DMS53 treated with DMSO at 0.1 percent for 48 hours (cell line): ENCODE measurements at regions not wholly inside any gene's neighbourhood (a gene's known extent, or its start where the extent isn't known, plus 50 kb on each side); places are given as distances from the start of the nearest gene placed in this dataset.

ENCODE experiments used
- DNase-seq: peaks from one replicate; lab custom pipeline; 2025; ENCODE audit not compliant: unreplicated experiment; lab: John Stamatoyannopoulos, UW

DNA sequence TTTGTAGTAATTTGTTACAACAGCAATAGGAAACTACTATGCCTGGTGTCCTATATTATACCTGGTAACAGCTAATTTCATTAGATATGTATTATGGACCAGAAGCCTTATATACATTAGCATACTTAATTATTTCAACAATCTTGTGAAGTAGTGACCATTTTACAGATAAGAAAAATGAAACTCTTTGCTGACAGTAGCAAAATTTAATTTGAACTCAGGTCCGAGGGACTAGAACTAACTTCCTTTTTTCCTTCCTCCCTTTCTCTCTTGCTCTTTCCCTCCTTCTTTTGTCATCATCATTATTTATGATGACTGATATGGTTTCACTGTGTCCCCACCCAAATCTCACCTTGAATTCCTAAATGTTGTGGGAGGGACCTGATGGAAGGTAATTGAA is 482.0 kb downstream of the SNAPC1 start:
- no peak for DNase-seq

DNA sequence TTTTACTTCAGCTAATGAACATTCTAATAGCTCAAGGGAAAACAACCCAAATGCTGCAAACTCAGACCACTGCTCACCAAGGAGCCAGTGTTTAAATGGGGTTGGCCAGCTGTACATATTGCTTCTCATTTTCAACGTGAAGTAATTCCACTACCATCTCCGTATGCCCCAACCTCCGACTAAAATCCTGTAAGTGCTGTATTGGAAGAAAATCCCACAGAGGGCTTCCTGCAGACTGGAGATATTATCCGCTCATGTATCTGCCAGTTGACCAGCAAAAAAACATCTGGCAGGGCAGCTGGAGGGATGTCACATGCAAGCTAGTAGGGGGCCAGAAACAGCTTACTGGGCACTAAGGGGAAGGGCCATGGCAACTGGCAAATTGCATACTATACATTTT is 485.0 kb downstream of the SNAPC1 start:
- no peak for DNase-seq

DNA sequence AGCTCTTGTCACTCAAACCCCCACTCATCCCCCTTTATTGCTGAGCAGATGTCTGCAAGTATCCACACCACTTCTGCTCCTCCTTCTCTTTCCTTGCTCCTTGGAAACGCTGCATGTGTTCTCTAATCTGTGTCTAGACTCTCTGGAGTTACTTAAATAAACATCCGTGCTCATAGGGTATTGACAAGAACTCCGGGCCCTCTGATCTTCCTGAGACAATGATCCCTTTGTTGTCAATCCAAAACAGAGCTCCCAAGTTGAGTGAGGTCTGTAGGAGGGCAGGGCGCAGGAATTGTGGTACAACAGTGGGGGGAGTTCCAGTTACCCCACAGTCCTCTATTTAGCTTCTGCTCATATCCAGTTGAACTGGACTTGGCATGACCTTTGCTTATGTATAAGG is 489.0 kb downstream of the SNAPC1 start:
- DNase-seq, result no peak

DNA sequence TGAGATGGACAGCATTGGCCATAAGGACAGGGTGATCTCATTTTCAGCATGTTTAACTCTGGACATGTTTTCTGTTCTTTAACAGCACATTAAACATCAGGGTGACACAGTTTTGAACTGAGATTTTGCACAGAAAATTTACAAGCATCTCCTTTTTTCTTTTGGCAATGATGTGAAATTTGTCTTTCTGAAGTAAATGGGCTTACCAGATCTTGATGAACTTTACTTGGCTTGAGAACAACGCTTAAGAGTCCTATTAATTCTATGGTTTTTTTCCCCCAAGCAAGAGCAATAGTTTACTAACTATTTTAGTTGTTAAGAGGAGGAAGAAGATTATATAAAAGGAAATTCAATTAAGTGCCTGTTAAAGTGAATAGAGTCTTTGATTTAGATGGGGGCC is 491.0 kb downstream of the SNAPC1 start:
- DNase-seq, result no peak

DNA sequence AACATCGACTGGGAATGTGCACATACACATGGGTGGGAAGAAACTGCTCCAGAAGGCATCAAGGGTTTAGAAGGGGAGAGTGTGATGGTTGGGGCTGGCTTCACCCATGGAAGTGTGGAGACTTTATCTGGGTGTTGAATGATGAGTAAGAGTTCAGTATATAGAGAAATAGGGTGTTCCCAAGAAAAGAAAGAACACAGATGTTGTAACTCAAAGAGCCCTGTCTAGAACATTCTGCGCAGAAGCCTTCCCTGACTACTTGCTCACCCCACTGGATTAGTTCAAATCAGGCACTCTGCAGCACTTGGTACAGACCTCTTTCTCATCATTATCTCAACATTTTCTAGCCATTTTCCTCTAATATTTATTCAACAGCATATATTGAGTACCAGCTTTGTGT is 491.7 kb downstream of the SNAPC1 start:
- no peak for DNase-seq

DNA sequence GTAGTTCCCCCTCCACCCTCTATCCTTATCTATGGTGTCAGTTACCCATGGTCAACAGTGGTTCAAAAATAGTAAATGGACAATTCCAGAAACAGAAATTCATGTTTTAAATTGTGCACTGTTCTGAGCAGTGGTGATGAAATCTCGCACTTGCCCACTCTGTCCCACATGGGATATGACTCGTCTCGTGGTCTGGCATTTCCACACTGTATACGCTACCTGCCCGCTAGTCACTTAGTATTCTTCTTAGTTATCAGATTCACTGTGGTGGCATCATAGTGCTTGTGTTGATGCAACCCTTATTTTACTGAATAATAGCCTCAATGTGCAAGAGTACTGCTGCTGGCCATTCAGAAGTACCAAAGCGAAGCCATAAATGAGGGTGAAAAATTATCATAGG is 507.0 kb downstream of the SNAPC1 start:
- DNase-seq, result no peak

DNA sequence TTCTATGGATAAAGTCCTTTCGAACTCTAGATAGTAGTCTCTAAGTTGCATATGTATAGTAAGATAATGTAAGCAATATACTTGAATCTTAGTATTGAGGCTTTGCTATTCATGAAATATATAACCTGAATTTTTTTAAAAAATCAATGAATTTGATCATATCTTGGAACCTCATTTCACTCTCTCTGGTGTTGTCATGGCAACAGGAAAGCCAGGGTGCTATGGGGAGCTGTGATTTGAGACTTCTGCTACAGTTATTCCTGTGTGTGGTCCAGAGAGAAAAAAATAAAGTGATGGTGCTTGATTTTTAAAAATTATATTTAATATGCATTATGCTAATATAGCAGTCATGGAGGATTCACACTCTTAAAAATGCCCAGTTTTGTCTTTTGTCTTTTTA is 508.0 kb downstream of the SNAPC1 start:
- DNase-seq, result no peak

DNA sequence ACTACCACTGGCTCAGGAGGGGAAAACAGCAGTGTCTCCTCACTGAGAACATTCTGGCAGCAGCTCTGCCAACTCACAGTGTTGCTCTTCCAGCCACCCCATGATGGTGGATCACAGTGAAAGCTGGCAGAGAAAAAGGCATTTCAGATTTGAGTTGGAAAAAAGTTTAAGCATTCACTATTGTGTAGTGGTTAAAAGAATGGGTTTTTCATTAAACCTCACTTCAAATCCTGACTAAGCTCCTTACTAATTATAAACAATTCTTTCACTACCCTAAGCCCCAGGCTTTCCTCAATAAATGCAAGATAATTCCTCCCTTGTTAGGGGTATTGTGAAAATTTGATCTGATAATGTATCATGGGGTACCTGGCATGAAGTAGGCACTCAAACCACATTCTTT is 518.1 kb downstream of the SNAPC1 start:
- DNase-seq, result no peak

DNA sequence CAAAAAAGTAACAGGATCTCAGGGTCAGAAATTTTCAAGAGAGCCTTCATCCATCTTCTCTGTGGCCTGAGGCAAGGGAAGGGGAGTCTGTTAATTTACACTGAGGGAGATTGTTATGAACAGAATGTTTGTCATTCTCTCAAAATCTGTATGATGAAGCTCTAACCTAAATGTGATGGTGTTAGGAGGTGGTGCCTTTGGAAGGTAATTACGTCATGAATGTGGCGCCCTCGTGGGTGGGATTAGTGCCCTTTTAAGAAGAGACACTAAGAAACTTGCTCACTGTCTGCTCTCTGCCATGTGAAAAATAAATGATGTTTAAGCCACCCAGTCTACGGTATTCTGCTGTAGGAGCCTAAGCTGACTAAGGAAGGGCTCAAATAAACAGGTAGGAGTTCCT is 521.6 kb downstream of the SNAPC1 start:
- DNase-seq, result no peak

DNA sequence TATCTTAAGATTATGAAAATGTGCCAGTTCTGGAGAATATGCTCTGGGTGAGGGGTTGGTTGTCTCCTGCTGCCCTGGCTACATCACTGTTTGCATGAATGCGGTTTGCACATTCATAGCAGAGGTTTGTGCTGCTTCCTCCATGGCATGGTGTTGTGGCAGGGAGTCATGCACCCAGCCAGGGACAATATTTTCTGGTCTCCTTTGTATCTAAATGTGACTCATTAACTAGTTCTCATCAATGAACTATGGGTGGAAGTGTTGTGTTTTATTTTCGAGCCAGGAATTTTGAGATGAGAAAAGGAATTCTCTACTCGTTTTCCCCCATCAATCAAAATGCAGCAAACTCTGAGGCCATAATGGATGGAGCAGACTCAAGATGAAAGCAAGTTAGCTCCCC is 527.3 kb downstream of the SNAPC1 start:
- no peak for DNase-seq

DNA sequence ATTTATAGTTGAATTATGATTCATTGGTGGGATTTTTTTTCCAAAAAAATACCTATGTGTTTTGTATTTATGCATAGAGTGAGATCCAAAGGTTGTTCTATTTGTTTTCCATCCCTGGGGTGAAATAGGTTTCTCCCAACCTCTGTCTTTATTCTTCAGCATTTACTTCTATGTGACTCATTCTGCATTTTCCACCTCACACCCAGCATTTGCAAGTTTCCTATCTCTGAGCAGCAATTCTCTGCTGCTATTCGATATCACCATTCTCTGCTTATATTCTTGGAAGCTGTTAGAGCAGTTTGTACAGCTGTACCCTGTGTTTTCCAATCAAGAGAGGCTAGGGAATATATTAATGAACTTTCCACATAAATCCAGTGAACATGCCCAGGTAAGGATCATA is 538.9 kb downstream of the SNAPC1 start:
- no peak for DNase-seq

DNA sequence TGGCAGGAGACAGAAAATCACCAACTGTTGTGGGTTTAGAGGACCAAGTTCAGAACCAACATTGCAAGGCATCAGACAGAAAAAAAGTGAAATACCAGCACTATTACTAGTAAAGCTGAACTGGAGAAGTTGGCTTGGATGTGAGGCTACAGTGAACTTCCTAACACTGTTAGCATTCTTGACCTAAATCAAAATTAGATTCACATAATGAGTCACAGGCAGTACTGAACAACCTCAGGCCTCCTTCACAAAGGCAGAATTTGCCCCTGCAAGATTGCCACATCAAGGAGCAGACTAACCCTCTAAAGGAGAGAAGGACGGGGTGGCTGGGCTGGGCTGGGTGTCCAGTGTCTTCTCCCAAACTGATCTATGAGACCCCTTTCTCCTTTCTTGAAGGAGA is 539.7 kb downstream of the SNAPC1 start:
- no peak for DNase-seq

DNA sequence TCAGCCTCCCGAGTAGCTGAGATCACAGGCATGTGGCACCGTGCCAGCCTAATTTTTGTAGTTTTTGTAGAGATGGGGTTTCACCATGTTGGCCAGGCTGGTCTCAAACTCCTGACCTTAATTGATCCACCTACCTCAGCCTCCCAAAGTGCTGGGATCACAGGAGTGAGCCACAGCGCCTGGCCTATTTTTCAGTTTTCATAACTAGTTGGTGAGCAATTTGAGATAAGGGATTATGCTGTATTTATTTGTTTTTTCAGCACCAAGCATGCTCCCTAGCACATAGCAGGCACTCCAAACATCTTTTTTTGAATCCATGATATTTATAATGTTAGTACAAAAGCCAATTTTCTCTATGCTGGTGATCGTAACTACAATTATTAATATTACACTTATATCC is 541.2 kb downstream of the SNAPC1 start:
- DNase-seq, result no peak

DNA sequence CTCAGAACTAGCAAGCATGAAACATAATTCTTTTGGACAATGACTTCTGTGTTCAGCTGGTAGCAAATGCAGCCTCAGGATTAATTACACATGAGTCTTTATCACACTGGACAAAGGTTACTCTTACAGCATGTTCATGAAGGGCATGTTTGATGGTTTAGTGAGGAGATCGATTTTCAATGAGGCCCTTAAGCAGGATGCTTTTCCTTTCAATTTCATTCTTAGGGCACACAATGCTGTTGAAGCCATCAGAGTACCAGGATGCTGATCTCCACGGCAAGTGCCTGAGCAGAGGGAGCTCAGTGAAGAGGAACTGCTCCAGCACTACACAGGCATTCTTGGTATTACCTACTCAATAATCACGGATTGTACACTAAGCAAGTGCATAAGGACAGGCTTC is 542.0 kb downstream of the SNAPC1 start:
- no peak for DNase-seq

DNA sequence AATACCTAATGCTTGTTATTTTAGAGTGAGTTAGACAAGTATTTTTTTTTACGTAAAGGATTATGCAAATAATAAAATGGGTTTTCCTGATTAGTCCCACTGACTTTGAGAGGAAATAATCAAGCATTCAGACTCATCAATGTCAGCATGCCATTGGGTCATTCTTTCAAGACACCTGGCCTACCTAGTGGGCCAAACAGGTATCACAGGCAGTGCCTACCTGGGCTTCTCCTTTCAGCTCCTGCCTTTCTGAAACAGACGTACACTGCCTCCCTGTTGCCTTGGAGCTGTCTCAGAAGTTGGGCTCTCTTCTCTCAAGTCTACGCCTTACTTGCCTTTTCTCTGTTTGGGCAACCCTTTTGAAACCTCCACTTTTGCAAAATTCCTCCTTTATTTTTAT is 545.6 kb downstream of the SNAPC1 start:
- DNase-seq, result no peak

DNA sequence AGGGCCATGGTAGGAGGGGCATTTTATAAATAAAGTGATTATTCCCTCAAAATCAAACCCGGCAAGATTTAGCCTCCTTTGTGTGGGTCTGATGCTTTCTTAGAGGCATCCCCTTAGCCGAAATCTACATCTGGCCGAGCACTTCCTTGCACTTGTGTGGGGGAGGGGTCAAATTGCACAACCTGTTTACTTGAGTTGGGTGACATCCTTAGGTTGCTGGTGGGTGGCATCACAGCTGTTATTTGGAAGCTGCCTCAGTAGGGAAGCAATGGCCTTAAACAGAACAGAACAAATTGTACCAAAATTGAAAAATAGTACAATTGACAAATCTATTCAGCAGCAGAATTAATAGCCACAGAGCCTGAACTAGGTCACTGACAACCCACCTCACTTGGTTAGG is 546.1 kb downstream of the SNAPC1 start:
- no peak for DNase-seq

DNA sequence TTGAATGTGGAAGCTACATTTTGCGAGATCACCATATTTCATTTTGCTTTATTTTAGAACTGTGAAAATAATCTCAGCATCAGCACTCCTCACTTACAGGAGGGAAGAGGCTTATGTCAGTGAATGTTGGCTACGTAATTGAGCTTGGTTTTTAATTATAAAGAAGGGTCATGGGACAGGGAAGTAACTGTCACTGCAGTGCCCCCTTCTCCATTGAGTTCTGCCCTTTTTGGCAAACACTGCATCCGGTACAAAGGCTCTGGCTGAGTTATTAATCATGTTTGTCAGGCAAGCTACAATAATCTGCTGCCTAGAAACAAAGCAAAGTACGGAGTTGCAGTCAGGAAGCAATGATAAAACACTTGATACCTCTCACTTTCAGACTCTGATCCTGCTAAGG is 546.7 kb downstream of the SNAPC1 start:
- no peak for DNase-seq

DNA sequence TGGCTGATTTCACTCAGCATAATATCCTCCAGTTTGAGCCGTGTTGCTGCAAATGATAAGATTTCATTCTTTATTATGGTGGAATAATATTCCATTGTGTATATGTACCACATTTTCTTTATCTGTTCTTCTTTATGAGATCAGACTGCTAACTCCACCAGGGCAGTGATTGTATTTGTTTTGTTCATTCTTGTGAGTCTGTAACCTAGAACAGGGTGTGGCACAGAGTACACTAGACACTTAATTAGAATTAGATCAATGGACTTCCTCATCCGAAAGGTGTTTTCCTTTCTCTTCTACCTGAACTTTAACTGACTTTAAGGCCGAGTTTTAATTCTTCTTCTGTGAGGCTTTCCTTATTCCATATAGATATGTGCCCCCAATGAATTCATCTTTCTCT is 551.0 kb downstream of the SNAPC1 start:
- no peak for DNase-seq

DNA sequence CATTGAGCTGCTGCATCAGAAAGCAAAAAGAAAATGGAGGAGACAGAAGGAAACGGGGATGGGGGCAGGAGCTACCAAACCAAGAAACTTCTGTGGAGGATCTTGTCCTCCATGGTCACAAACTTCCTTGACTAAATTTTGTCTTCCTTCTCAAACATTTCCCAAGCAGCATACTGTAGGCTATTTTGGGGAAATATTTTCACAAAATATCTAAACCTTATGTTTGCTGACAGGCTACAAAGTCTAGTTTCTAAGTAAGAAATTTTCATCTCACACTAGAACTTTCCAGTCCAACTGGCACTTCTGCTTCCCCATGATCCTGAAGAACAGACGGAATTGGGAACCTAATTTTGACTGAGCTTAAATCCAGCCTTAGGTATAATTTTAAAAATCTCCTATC is 552.0 kb downstream of the SNAPC1 start:
- DNase-seq, result no peak

DNA sequence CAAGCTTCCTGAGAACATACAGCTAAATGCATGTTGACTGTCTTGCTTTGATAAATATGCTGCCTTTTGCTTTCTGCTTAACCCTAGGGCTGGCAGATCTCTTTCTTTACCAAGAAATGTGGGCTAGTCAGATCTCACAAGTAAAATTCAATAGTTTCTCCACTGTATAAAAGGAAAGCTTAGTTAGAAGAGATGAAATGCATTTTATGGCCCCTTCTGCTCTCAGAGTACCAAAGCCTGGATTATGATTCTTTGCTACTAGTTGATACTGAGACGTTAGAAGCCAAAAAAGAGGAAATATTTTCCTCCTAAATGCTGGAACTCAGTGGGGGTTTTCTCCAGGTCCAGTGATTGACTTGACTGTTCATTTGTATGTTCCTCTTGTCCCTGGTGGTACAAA is 552.7 kb downstream of the SNAPC1 start:
- no peak for DNase-seq

DNA sequence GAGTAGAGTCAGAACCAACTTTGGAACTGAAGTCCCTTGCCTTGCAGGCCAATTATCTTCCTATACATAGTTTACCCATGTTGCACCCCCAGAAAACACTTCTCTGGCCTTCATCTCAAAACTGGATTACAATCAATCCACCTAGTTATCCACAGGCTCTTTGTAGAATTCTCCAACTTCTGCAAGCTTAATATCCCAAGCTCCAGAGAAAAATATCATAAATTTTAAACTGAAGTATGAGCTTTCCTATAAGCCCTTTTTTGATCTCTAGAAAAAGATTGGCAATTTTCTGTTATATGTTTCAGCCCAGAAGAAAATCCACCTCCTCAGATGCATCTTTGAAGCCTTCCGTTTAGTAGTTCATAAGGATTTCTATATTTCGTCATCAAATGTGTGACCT is 553.4 kb downstream of the SNAPC1 start:
- DNase-seq, result no peak

DNA sequence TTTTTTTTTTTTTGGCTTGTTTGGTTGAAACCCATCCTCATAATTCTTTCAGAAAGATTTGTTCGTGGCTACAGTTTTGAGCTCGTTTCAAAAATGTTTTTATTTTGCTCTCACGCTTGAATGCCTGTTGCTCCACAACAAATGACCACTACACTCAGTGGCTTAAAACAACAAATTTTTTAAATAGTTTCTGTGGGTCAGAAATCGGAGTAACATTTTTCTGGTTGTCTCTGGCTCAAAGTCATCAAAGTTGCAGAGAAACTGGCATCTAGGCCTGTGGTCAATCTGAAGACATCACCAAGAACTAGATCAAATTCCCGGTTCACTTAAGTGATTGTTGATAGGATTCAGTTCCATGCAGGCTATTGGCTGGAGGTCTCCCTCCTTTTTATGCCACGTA is 560.0 kb downstream of the SNAPC1 start:
- DNase-seq, result no peak

DNA sequence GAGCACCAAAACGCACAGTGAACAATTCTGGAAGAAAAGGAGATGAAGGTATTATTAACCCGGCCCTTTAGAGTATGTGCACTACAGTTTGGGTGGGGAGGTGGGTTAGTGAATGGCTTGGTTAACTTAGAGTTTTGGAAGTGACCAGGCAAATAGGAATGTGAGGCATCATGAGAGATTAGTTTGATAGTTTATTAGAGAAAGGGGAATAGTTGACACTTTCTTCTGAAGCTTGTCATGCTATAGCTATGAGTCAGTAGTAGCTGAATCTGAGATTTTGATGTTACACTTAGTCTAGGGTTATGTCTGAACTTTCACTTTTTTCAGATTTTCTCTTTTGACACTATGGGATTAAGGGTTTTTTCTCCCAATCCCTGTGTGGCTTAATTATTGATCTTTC is 567.2 kb downstream of the SNAPC1 start:
- no peak for DNase-seq

DNA sequence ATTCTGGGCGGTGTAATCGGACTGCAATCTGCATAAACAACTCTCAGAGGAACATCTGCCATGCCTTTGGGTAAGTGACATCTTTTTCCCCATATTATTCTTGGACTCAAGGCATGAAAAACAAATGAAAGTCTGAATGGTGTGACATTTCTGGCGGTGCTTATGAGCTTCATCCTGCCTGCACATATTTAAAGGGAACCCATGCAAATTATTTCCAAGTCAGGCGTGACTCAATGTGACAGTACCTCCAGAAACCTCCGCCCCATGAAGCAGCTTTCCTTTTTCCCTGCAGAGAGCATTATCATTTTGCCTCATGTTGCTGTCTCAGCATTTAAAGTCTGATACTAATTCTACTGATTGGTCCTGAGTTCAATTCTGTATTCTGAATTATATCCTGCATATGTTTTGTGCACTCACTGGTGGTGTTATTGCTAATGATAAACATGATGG is 585.4 kb downstream of the SNAPC1 start:
- DNase-seq, result no peak
